Sigmoid colon (tissue), 6 donors: ENCODE measurements at regions not wholly inside any gene's neighbourhood (a gene's known extent, or its start where the extent isn't known, plus 50 kb on each side); places are given as distances from the start of the nearest gene placed in this dataset.

Source experiments
- DNase-seq: peaks from one replicate; pipeline ENCODE4 v3.0.0-alpha.2; 2019
- H3K27ac ChIP-seq, 4 donors: fragments of 200-600 bp; sonication (generic); one replicate each; pipeline ENCODE4 v1.5.1; 2016 to 2019; ENCODE audit warnings: mild to moderate bottlenecking in 1 of 4
- H3K27me3 ChIP-seq, 3 donors: fragments of 200-600 bp; sonication (generic); one replicate each; pipeline ENCODE4 v1.5.1; 2019; ENCODE audit warnings: mild to moderate bottlenecking in 1 of 3
- H3K36me3 ChIP-seq, 4 donors: fragments of 200-600 bp; sonication (generic); one replicate each; pipeline ENCODE4 v1.5.1; 2016 to 2019
- H3K4me1 ChIP-seq, 4 donors: fragments of 200-600 bp; sonication (generic); one replicate each; pipeline ENCODE4 v1.5.1; 2017 to 2019
- H3K4me3 ChIP-seq, 4 donors: fragments of 200-600 bp; sonication (generic); one replicate each; pipeline ENCODE4 v1.5.1; 2017 to 2019; ENCODE audit warnings: mild to moderate bottlenecking in 2 of 4, moderate library complexity in 1 of 4
- H3K9me3 ChIP-seq, 4 donors: fragments of 200-600 bp in 3 of 4; sonication (generic) in 3 of 4; one replicate each; pipeline versions ENCODE4 v1.5.1 to v1.6.1; 2013 to 2019
- EP300 ChIP-seq, 4 donors: sonication (generic); formaldehyde crosslinking; IDR thresholded peaks; one replicate each; pipeline ENCODE4 v1.6.1; 2017; ENCODE audit warnings: antibody characterized with exemption in 4 of 4
- POLR2A ChIP-seq, 2 donors: fragments of 450-650 bp; IDR thresholded peaks; one replicate each; pipeline ENCODE4 v1.6.1; 2016; ENCODE audit warnings: antibody characterized with exemption in 2 of 2, mild to moderate bottlenecking in 2 of 2, moderate library complexity in 2 of 2
- POLR2AphosphoS5 ChIP-seq, 4 donors: sonication (generic); formaldehyde crosslinking; IDR thresholded peaks; one replicate each; pipeline ENCODE4 v1.6.1; 2017; ENCODE audit warnings: antibody characterized with exemption in 4 of 4
- WGBS, 2 donors: extraction: QIAGEN DNeasy Blood & Tissue Kit; methylation state at CpG; one replicate each; pipeline ENCODE4 v1.1.7; 2013; 5-methylcytosine and 5-hydroxymethylcytosine counted together
- intact Hi-C: fragments of 100-400 bp; cut with DNase I; formaldehyde crosslinking; loops from one replicate; pipeline ENCODE4 v1.15.1; 2023
- TF ChIP-seq, protein P1 (sequence below), 4 experiments: fragments of 450-650 bp in 3 of 4; fragments of 200-600 bp in 1 of 4; IDR thresholded peaks; one replicate each; pipeline ENCODE4 v1.5.1; 2016 to 2019; ENCODE audit warnings: antibody characterized with exemption in 4 of 4, mild to moderate bottlenecking in 3 of 4, moderate library complexity in 2 of 4
- donor health status: healthy with polysubstance abuse.
- donor health status: healthy.

GRCh38 chr5:58381566-58381965, 78.3 kb downstream of the PLK2 start:
- Histone ChIP-seq H3K27ac (no peak overlapping the region), H3K4me3 (no peak overlapping the region), H3K9me3 (peaks cover 0 to 6% (median 1%) of the 10 kb centered on the region in 4 donors), H3K36me3 (no peaks in the 10 kb centered on the region), H3K27me3 (no peaks in the 10 kb centered on the region), H3K4me1 (no peaks in the 10 kb centered on the region)
- no peak for DNase-seq
- TF ChIP-seq EP300 (IDR thresholded peaks at IDR 0.05) (no peak), POLR2AphosphoS5 (IDR thresholded peaks at IDR 0.05) (no peak)
- TF ChIP-seq, protein P1, sequence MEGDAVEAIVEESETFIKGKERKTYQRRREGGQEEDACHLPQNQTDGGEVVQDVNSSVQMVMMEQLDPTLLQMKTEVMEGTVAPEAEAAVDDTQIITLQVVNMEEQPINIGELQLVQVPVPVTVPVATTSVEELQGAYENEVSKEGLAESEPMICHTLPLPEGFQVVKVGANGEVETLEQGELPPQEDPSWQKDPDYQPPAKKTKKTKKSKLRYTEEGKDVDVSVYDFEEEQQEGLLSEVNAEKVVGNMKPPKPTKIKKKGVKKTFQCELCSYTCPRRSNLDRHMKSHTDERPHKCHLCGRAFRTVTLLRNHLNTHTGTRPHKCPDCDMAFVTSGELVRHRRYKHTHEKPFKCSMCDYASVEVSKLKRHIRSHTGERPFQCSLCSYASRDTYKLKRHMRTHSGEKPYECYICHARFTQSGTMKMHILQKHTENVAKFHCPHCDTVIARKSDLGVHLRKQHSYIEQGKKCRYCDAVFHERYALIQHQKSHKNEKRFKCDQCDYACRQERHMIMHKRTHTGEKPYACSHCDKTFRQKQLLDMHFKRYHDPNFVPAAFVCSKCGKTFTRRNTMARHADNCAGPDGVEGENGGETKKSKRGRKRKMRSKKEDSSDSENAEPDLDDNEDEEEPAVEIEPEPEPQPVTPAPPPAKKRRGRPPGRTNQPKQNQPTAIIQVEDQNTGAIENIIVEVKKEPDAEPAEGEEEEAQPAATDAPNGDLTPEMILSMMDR (IDR thresholded peaks at IDR 0.05), result no peak
- intact Hi-C loops, result no loop called here

DNA sequence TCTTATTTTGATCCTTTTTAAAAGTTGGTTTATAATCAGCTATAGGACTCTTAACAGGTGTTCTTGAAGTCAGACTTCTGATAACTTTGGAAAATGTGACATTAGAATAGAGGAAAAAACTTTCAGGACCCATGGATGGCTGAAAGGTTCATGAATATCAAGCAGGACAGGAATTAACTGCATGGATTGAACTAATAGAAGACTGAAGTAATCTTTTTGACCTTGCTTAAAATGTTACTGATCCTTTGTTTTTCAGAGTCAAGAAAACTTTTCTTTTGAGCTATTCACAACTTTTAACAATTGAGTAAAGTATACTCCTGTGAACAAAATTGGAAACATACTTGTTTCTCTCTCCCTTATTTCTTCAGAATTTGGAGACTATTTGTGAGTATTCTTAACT, 79.2 kb downstream of the PLK2 start:
- no peak for DNase-seq
- no peaks in the 10 kb centered on the region for H3K4me1 ChIP-seq
- H3K4me3 ChIP-seq, result no peak overlapping the region
- intact Hi-C loops, result no loop called here
- H3K9me3 ChIP-seq, result peaks cover 0 to 6% (median 1%) of the 10 kb centered on the region in 4 donors
- no peaks in the 10 kb centered on the region for H3K27me3 ChIP-seq
- H3K36me3 ChIP-seq, result no peaks in the 10 kb centered on the region
- TF ChIP-seq, protein P1 (IDR thresholded peaks at IDR 0.05), result no peak
- no peak for TF ChIP-seq POLR2A (IDR thresholded peaks at IDR 0.05)
- TF ChIP-seq POLR2AphosphoS5 (IDR thresholded peaks at IDR 0.05), result no peak
- TF ChIP-seq EP300 (IDR thresholded peaks at IDR 0.05), result no peak
- no peak overlapping the region for H3K27ac ChIP-seq

GRCh38 chr5:58378613-58379390, 81.1 kb downstream of the PLK2 start:
- Histone ChIP-seq H3K27me3 (no peaks in the 10 kb centered on the region), H3K36me3 (no peaks in the 10 kb centered on the region), H3K4me1 (no peaks in the 10 kb centered on the region), H3K4me3 (no peak overlapping the region), H3K9me3 (peaks cover 0 to 6% (median 1%) of the 10 kb centered on the region in 4 donors), H3K27ac (no peak overlapping the region)
- intact Hi-C loops, result no loop called here
- 84 to 93% methylated on average over 6 of the region's 6 CpGs for WGBS, 2 donors
- no peak for DNase-seq
- TF ChIP-seq EP300 (IDR thresholded peaks at IDR 0.05), result no peak
- TF ChIP-seq POLR2A (IDR thresholded peaks at IDR 0.05), result no peak
- TF ChIP-seq, protein P1 (IDR thresholded peaks at IDR 0.05), result no peak
- no peak for TF ChIP-seq POLR2AphosphoS5 (IDR thresholded peaks at IDR 0.05)

GRCh38 chr5:58370606-58371005, 89.3 kb downstream of the PLK2 start:
- WGBS, 2 donors, result 83 to 87% methylated on average over 5 of the region's 5 CpGs
- DNase-seq, result no peak
- no peaks in the 10 kb centered on the region for H3K36me3 ChIP-seq
- H3K27ac ChIP-seq, result no peak overlapping the region
- no peak overlapping the region for H3K4me3 ChIP-seq
- intact Hi-C loops, result no loop called here
- no peaks in the 10 kb centered on the region for H3K4me1 ChIP-seq
- H3K27me3 ChIP-seq, result no peaks in the 10 kb centered on the region
- TF ChIP-seq, protein P1 (IDR thresholded peaks at IDR 0.05), result no peak
- TF ChIP-seq POLR2A (IDR thresholded peaks at IDR 0.05) (no peak), EP300 (IDR thresholded peaks at IDR 0.05) (no peak), POLR2AphosphoS5 (IDR thresholded peaks at IDR 0.05) (no peak)
- no peaks in the 10 kb centered on the region for H3K9me3 ChIP-seq
